ENCODE measurements at regions not wholly inside any gene's neighbourhood (a gene's known extent, or its start where the extent isn't known, plus 50 kb on each side); places are given as distances from the start of the nearest gene placed in this dataset.

DNA sequence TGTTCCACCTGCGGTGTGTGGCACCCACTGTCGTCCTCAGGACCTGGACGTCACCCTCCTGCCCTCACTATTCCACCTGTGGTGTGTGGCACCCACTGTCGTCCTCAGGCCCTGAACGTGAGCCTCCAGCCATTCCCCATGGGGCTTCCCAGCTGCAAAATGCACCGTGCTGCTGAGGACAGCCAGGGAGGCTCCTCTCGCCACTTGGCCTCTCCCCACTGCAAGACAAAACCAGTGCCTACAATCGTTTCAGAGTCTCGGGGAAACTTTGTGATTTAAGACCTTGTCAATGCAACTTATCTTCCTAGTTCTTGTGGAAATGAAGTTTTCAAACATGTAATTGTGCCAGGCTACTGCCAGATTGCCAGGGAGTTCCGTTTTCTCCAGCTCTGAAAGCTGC lies 319.3 kb upstream of the SALL3 start:
- TF ChIP-seq, protein P1, sequence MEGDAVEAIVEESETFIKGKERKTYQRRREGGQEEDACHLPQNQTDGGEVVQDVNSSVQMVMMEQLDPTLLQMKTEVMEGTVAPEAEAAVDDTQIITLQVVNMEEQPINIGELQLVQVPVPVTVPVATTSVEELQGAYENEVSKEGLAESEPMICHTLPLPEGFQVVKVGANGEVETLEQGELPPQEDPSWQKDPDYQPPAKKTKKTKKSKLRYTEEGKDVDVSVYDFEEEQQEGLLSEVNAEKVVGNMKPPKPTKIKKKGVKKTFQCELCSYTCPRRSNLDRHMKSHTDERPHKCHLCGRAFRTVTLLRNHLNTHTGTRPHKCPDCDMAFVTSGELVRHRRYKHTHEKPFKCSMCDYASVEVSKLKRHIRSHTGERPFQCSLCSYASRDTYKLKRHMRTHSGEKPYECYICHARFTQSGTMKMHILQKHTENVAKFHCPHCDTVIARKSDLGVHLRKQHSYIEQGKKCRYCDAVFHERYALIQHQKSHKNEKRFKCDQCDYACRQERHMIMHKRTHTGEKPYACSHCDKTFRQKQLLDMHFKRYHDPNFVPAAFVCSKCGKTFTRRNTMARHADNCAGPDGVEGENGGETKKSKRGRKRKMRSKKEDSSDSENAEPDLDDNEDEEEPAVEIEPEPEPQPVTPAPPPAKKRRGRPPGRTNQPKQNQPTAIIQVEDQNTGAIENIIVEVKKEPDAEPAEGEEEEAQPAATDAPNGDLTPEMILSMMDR (IDR thresholded peaks at IDR 0.05 in 8 of 11, conservative IDR thresholded peaks at IDR 0.05 in 3 of 11): no peak
- no peak for TF ChIP-seq POLR2AphosphoS5 (IDR thresholded peaks at IDR 0.05)

Measured in spleen (tissue), 7 donors.